ENCODE measurements at regions not wholly inside any gene's neighbourhood (a gene's known extent, or its start where the extent isn't known, plus 50 kb on each side); places are given as distances from the start of the nearest gene placed in this dataset.

GRCh38 chr6:90993770-90994169 is 406.9 kb upstream of the MAP3K7 start:
- no peak for TF ChIP-seq GATA2 (IDR thresholded peaks at IDR 0.05; ENCODE audit: low read depth, low read length)
- no peak for TF ChIP-seq GATA3 (IDR thresholded peaks at IDR 0.05; ENCODE audit: low read depth, low read length)
